HG02938 (cell line): ENCODE measurements at regions not wholly inside any gene's neighbourhood (a gene's known extent, or its start where the extent isn't known, plus 50 kb on each side); places are given as distances from the start of the nearest gene placed in this dataset.
A peak's percentile ranks its signal among the peaks of the same experiment; 100 is the strongest.

ENCODE experiments used
- ATAC-seq: cut with Tn5 transposase; IDR thresholded peaks from one replicate; pipeline ENCODE4 v1.9.1; 2021; ENCODE audit warnings: mild to moderate bottlenecking, moderate library complexity; ENCODE audit not compliant: unreplicated experiment

- no peak for ATAC-seq
Measured at GRCh38 chr2:54360055-54360792, 95.9 kb upstream of the SPTBN1 start.

- no peak for ATAC-seq
Measured at GRCh38 chr2:54364409-54364808, 91.7 kb upstream of the SPTBN1 start.

GRCh38 chr2:54365661-54366060, 90.5 kb upstream of the SPTBN1 start:
- ATAC-seq, result no peak

- no peak for ATAC-seq
Measured at GRCh38 chr2:54366487-54367280, 89.4 kb upstream of the SPTBN1 start.

- no peak for ATAC-seq
Measured at GRCh38 chr2:54370405-54371104, 85.6 kb upstream of the SPTBN1 start.

- ATAC-seq, result no peak
Measured at GRCh38 chr2:54371460-54372065, 84.6 kb upstream of the SPTBN1 start.

GRCh38 chr2:54372361-54372760, 83.8 kb upstream of the SPTBN1 start:
- no peak for ATAC-seq

- ATAC-seq, result no peak
Measured at GRCh38 chr2:54373855-54374254, 82.3 kb upstream of the SPTBN1 start.

- no peak for ATAC-seq
Measured at GRCh38 chr2:54374591-54375364, 81.3 kb upstream of the SPTBN1 start.

- no peak for ATAC-seq
Measured at GRCh38 chr2:54377451-54377850, 78.7 kb upstream of the SPTBN1 start.

- ATAC-seq, result no peak
Measured at GRCh38 chr2:54377901-54378493, 78.1 kb upstream of the SPTBN1 start.

GRCh38 chr2:54380670-54381069, 75.5 kb upstream of the SPTBN1 start:
- ATAC-seq, result no peak

GRCh38 chr2:54381293-54381692, 74.8 kb upstream of the SPTBN1 start:
- ATAC-seq, result no peak

GRCh38 chr2:54382601-54383000, 73.5 kb upstream of the SPTBN1 start:
- no peak for ATAC-seq

GRCh38 chr2:54384301-54385203, 71.6 kb upstream of the SPTBN1 start:
- no peak for ATAC-seq

- ATAC-seq, result no peak
Measured at GRCh38 chr2:54385271-54385670, 70.9 kb upstream of the SPTBN1 start.

- ATAC-seq, result peak; percentile 60
Measured at GRCh38 chr2:54386585-54386984, 69.5 kb upstream of the SPTBN1 start.

- ATAC-seq, result peak; percentile 68
Measured at GRCh38 chr2:54387059-54387991, 68.8 kb upstream of the SPTBN1 start.
